ENCODE measurements at regions not wholly inside any gene's neighbourhood (a gene's known extent, or its start where the extent isn't known, plus 50 kb on each side); places are given as distances from the start of the nearest gene placed in this dataset.

DNA sequence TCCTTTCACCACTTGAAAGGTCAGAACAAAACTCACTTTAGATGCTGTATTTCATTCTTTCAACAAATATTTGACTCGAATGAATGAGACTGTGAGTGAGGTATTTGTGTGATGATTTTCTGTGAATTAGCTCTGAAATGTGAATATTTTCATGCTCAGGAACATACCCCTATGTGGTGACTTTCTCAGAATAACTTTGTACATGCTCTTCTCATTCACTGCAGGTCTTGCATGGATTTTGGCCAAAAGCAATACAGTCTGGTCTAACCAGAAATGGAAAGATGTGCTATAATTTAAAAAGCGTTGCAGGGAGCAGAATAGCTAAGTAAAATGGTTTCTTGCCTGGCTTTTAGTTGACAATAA, 75.5 kb downstream of the MYCN start:
- H3K4me1 Mint-ChIP-seq: peaks cover 28% of the 10 kb centered on the region

DNA sequence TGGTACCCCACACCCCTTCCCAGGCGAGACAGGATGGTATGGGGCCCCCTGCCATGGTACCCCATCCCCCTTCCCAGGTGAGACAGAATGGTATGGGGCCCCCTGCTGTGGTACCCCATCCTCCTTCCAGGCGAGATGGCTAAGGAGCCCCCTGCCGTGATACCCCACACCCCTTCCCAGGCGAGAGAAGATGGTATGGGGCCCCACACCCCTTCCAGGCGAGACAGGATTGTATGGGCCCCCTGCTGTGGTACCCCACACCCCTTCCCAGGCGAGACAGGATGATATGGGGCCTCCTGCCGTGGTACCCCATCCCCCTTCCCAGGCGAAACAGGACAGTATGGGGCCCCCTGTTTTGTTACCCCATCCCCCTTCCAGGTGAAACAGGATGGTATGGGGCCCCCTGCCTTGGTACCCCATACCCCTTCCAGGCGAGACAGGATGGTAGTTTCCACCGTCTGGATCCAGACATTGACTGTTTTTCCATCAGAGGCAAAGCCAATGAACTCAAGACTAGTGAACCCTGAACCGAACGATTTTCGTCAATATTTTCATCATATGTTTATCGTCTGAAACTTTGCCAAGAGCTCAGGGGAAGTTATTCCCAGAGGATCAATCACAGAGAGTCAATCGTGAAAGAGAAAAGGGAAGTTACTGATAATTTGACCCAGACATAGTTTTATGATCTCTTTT, 75.0 kb downstream of the MYCN start:
- H3K4me3 Mint-ChIP-seq: no peak overlapping the region
- no peaks in the 10 kb centered on the region for H3K27me3 Mint-ChIP-seq (ENCODE audit: low read depth)
- no peak for DNase-seq (ENCODE audit: low read depth, low spot score)
- TF ChIP-seq, protein P1, sequence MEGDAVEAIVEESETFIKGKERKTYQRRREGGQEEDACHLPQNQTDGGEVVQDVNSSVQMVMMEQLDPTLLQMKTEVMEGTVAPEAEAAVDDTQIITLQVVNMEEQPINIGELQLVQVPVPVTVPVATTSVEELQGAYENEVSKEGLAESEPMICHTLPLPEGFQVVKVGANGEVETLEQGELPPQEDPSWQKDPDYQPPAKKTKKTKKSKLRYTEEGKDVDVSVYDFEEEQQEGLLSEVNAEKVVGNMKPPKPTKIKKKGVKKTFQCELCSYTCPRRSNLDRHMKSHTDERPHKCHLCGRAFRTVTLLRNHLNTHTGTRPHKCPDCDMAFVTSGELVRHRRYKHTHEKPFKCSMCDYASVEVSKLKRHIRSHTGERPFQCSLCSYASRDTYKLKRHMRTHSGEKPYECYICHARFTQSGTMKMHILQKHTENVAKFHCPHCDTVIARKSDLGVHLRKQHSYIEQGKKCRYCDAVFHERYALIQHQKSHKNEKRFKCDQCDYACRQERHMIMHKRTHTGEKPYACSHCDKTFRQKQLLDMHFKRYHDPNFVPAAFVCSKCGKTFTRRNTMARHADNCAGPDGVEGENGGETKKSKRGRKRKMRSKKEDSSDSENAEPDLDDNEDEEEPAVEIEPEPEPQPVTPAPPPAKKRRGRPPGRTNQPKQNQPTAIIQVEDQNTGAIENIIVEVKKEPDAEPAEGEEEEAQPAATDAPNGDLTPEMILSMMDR (conservative IDR thresholded peaks at IDR 0.05): no peak
- no peak overlapping the region for H3K27ac Mint-ChIP-seq (ENCODE audit: unreplicated experiment)
- H3K4me1 Mint-ChIP-seq: peaks cover 27% of the 10 kb centered on the region
- no peaks in the 10 kb centered on the region for H3K9me3 Mint-ChIP-seq
- no peaks in the 10 kb centered on the region for H3K36me3 Mint-ChIP-seq (ENCODE audit: low read depth)

More for the DNA sequence above, 75.5 kb downstream of the MYCN start:
- Mint-ChIP-seq H3K9me3 (no peaks in the 10 kb centered on the region), H3K36me3 (ENCODE audit: low read depth) (no peaks in the 10 kb centered on the region), H3K27me3 (ENCODE audit: low read depth) (no peaks in the 10 kb centered on the region), H3K27ac (ENCODE audit: unreplicated experiment) (no peak overlapping the region), H3K4me3 (no peak overlapping the region)
- TF ChIP-seq, protein P1 (conservative IDR thresholded peaks at IDR 0.05): no peak
- DNase-seq (ENCODE audit: low read depth, low spot score): no peak

DNA sequence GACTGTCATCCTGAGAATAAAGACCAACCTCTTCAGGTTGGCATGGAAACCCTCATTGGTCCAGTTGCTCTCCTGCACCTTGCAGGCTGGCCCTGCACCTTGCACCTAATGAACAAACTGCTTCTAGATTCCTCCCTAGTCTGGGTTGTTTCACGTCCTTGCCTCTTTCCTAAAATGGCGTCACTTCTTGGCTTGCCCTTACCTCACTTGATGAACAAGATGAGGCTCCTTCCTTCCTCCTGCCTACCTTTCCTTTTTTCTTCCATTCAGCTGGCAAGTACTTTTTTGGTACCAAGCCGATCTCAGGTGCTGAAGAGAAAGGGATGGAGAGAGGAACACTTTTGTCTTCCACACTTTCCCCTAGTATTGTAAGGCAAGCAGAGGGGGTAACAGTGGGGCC, 74.5 kb downstream of the MYCN start:
- H3K9me3 Mint-ChIP-seq: no peaks in the 10 kb centered on the region
- H3K4me1 Mint-ChIP-seq: peaks cover 24% of the 10 kb centered on the region
- no peak overlapping the region for H3K27ac Mint-ChIP-seq (ENCODE audit: unreplicated experiment)
- peak overlapping the region; percentile 6 for H3K4me3 Mint-ChIP-seq
- H3K27me3 Mint-ChIP-seq (ENCODE audit: low read depth): no peaks in the 10 kb centered on the region
- DNase-seq (ENCODE audit: low read depth, low spot score): no peak
- TF ChIP-seq, protein P1 (conservative IDR thresholded peaks at IDR 0.05): no peak
- no peaks in the 10 kb centered on the region for H3K36me3 Mint-ChIP-seq (ENCODE audit: low read depth)

DNA sequence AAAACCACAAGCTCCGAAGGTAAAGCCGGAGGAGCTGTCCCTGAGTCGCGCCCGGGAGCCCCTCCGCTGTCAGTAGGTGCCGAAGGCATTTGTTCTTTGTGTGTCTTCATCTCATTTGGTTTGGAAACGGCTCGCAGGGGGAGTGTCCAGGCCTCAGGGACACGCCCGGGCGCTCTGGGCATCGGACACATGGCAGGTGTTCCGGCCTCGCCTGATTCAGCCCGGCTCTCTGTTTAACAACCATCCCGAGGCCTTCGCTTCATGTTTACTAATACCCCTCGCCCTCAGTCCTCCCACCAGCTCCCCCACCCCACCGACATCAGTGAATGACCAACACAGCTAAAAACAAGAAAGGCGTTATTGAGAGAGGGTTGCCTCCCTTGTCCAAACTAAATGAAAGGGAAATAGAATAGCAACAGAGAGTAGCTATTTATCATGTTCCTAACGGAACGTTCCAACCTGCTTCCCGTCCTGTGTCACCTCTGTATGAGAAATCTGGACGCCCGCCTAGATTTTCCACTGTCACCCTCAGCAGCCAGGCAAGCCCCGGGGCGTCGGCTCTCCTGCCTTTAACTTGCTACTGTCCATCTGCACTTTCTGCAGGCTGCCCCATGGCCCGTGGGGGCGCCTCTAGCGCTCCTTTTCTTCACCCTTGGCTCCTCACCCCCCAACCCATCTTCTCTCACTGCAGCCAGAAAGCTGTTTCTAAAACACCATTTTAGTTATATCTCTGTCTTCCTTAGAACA, 73.9 kb downstream of the MYCN start:
- TF ChIP-seq, protein P1 (conservative IDR thresholded peaks at IDR 0.05): no peak
- Mint-ChIP-seq H3K9me3 (no peaks in the 10 kb centered on the region), H3K36me3 (ENCODE audit: low read depth) (no peaks in the 10 kb centered on the region), H3K4me3 (peak overlapping the region; percentile 6), H3K4me1 (peaks cover 19% of the 10 kb centered on the region), H3K27me3 (ENCODE audit: low read depth) (no peaks in the 10 kb centered on the region), H3K27ac (ENCODE audit: unreplicated experiment) (peak overlapping the region; percentile 95)
- DNase-seq (ENCODE audit: low read depth, low spot score): no peak

DNA sequence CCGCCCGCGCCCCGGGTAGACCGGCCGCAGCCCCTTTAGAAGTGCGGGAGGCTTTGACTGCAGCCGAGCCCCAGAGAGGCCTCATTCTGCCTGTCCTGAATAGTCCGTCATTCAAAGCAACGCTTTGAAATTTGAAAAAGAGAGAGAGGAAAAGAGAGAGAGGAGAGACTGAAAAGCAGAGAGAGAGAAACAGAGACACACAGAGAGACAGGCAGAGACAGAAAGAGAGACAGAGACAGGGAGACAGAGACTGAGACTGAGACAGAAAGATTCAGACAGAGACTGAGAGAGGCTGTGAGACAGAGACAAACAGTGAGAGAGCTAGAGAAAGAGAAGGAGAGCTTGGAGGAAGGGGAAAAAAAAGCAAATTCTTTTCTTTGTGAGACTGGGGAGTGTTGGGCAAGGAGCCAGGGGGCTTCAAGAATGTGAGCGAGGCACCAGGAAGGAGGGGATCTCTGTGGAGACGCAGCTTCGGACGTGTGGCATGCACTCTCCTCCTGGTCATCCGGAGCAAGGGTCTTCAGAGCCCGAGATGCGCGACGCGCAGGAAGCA, 73.1 kb downstream of the MYCN start:
- TF ChIP-seq, protein P1 (conservative IDR thresholded peaks at IDR 0.05): no peak

More for the DNA sequence above, 73.1 kb downstream of the MYCN start:
- peak; percentile 16 for DNase-seq (ENCODE audit: low read depth, low spot score)
- Mint-ChIP-seq H3K9me3 (no peaks in the 10 kb centered on the region), H3K36me3 (ENCODE audit: low read depth) (no peaks in the 10 kb centered on the region), H3K27ac (ENCODE audit: unreplicated experiment) (peak overlapping the region; percentile 95), H3K4me3 (peak overlapping the region; percentile 6), H3K4me1 (peaks cover 14% of the 10 kb centered on the region), H3K27me3 (ENCODE audit: low read depth) (no peaks in the 10 kb centered on the region)

Data from neural crest cell (in vitro differentiated cells).